ENCODE measurements at regions not wholly inside any gene's neighbourhood (a gene's known extent, or its start where the extent isn't known, plus 50 kb on each side); places are given as distances from the start of the nearest gene placed in this dataset.

- TF ChIP-seq CTCF (IDR thresholded peaks at IDR 0.05) (no peak), POLR2A (IDR thresholded peaks at IDR 0.05) (no peak)
These were observed 57.7 kb downstream of the RESF1 start for GRCh38 chr12:32016680-32017482.

Measured in sigmoid colon (tissue), 3 donors.